Raji (cell line): ENCODE measurements at regions not wholly inside any gene's neighbourhood (a gene's known extent, or its start where the extent isn't known, plus 50 kb on each side); places are given as distances from the start of the nearest gene placed in this dataset.

Experiments used
- POLR2A ChIP-seq: IDR thresholded peaks from 2 replicates; pipeline ENCODE4 v1.6.1; 2011; ENCODE audit warnings: low read depth, low read length, control low read depth; ENCODE audit not compliant: insufficient read depth

- no peak for TF ChIP-seq POLR2A
Observed at GRCh38 chr9:110028676-110029075, 179.3 kb downstream of the C9orf152 start.

- TF ChIP-seq POLR2A = no peak
Observed at GRCh38 chr9:110029429-110029955, 178.5 kb downstream of the C9orf152 start.

- TF ChIP-seq POLR2A = no peak
Observed at GRCh38 chr9:110029956-110030480, 177.9 kb downstream of the C9orf152 start.

DNA sequence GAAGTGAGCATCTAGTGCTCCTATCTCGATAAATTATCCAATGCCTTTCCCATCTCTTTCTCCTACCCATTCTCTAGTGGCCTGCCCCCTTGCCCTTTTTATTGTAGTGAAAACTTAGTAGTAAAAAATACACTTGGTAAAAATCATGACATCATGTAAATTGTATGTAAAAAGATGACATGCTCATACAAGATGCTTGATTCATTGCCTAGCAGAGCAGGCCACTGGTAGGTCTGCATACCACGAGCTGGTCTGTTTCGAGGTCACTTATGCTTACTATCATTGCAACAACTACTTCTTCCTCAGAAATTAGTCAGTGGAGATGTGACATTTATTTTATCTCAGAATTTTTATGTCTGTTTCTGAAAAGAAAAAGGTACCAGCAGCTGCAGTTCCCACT, 177.3 kb downstream of the C9orf152 start:
- TF ChIP-seq POLR2A = no peak

DNA sequence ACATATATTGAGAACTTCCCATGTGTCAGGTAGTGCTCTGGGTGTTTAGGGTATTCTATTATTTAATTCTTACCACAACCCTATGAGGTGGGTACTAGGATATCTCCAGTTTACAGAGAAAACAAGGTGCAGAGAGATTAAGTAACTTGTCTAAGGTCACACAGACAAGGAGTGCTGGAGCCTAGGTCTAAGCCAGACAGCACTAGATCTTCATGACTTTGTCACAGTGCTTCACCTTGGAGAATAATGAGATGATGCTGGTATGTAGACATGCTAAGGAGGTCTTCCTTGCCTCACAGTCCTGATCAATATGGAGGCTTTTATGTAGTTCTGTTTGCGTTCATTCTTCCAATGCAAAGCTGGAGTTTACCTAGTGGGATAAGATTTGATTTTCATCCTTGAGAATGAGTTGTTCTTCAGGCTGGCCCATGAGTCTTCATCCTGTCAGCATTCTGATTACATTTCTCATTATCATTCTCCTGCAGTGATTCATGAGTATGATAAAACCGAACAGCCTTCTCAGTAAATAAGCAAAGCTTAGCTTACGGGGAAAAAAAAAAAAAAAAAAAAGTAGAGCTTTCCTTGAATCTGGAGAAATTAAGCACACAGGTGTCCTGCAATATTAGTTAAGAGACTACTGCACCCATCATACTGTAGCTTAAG, 176.3 kb downstream of the C9orf152 start:
- no peak for TF ChIP-seq POLR2A

- no peak for TF ChIP-seq POLR2A
Observed at GRCh38 chr9:110033869-110034268, 174.1 kb downstream of the C9orf152 start.

DNA sequence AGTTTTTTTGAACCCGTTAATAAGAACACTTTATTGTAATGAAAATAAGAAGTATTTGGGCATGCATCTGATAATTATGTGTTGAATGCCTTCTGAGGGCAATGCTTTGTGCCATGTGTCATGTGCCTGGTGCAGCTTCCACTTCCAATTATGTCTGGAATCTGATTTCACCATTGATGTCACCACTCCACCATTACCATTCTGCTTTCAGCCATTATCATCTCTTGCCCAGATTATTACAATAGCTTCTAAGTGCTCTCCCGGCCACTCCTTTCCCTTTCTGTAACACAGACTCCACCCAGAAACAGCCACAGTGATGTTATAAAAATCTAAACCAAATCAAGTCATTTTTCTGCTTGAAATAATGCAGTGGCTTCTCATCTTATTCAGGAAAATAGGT, 171.7 kb downstream of the C9orf152 start:
- no peak for TF ChIP-seq POLR2A

DNA sequence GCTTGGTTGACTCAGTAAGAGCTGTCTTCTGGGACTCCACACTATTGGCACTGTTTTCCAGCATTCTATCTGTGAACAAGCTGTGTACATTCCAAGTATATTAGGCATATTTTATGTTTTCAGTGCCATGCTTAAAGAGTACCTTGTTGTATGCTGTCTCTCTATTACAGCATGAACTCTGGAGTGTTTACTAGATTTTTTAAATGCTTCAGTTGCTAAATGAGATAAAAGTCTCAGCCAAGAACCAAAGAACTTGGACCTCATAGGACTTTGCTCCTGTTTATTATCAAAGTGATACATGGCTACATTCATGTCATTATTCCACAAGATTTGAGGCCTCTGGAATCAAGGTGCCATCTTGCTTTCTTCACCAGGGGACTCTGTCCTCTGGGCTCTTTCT, 167.2 kb downstream of the C9orf152 start:
- TF ChIP-seq POLR2A = no peak

- no peak for TF ChIP-seq POLR2A
Observed at GRCh38 chr9:110041452-110041851, 166.5 kb downstream of the C9orf152 start.

- no peak for TF ChIP-seq POLR2A
Observed at GRCh38 chr9:110047232-110047954, 160.6 kb downstream of the C9orf152 start.

- TF ChIP-seq POLR2A = no peak; the same call in 1 of the 2 replicates
Observed at GRCh38 chr9:110047955-110048402, 160.0 kb downstream of the C9orf152 start.

DNA sequence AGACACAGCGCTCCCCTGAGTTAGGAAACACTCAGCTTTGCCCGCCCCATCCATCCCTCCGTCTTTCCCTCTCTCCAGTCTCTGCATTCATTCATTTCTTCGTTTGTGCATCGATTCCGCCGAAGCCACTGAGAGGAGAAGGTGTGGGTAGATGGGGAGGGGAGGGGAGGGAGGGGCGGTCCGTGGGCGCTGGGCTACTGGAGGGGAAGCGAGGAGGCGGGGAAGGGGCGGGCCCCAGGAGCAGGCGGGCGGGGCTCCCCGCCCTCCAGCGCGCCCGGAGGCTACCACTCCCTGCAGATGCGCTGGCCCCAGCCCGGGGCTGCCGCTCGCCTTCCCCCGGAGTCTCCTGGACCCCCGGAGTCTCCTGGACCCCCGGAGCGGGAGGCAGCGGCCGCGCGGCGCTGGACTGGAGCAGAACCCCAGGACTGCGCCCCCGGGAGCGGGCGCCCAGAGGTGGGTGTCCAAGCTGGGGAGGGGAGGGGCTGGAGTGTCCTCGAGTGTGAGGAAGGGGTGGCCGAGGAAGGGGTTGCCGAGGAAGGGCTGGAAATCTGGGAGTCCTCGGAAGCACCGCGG, 159.5 kb downstream of the C9orf152 start:
- peak; percentile 75 for TF ChIP-seq POLR2A

- no peak for TF ChIP-seq POLR2A
Observed at GRCh38 chr9:110048976-110049698, 158.8 kb downstream of the C9orf152 start.

- TF ChIP-seq POLR2A = 0 out of 2 replicates have a peak, but pooled peaks have one; percentile 10
Observed at GRCh38 chr9:110049699-110050450, 158.1 kb downstream of the C9orf152 start.

- TF ChIP-seq POLR2A = no peak
Observed at GRCh38 chr9:110050925-110051355, 157.0 kb downstream of the C9orf152 start.

- TF ChIP-seq POLR2A = no peak
Observed at GRCh38 chr9:110056062-110056461, 151.9 kb downstream of the C9orf152 start.
